HG02623 (cell line): ENCODE measurements at regions not wholly inside any gene's neighbourhood (a gene's known extent, or its start where the extent isn't known, plus 50 kb on each side); places are given as distances from the start of the nearest gene placed in this dataset.
A peak's percentile ranks its signal among the peaks of the same experiment; 100 is the strongest.
"Not testable (repeated sequence)": the region's sequence is repeated elsewhere in the genome, so short reads cannot be mapped to it uniquely, and the experiment has no call there.

Source experiments
- ATAC-seq: cut with Tn5 transposase; IDR thresholded peaks from one replicate; pipeline ENCODE4 v1.9.1; 2021; ENCODE audit warnings: moderate library complexity; ENCODE audit not compliant: unreplicated experiment

DNA sequence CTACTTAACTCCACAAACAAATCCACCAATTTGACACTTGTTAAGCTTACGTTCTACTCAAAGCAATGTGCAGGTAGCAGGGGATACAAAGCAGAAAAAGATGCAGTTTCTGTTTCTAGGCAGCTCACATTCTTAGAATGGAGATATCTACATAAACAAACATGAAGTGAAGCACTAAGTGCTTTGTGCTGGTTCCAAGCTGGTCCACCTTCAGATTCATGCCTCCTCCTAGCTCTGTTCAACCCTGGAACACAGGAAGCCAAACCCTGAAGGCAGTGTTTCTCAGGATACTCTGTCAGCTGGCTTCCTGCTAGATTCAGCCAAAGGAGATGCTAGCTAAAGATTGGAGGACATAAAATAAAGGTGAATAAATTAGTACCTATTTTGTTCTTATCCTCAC is 55.3 kb upstream of the NOL4 start:
- no peak for ATAC-seq

DNA sequence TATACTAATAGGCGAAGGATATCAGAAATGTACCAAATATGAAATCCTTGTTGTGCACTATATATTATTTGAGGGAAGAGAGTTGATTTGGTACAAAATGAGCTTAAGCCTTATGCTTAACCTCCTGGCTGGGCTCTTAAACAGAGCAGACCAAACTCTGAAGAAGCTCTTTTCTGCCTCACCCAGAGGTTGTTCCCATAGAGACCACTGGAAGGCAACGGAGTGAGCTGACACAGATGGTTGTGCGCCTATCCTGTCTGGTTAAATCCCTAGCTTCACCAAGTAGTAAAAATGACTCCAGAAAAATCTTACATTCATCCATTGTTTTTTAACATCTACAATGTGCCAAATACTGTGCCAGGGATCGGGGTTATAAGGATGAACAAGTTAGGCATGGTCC is 55.9 kb upstream of the NOL4 start:
- ATAC-seq, result no peak

- ATAC-seq, result no peak
These were observed 56.6 kb upstream of the NOL4 start for GRCh38 chr18:34281290-34281689.

- ATAC-seq, result no peak
These were observed 57.0 kb upstream of the NOL4 start for GRCh38 chr18:34281722-34282121.

- ATAC-seq, result no peak
These were observed 58.8 kb upstream of the NOL4 start for GRCh38 chr18:34283506-34283905.

GRCh38 chr18:34287825-34288224 is 63.1 kb upstream of the NOL4 start:
- no peak for ATAC-seq

DNA sequence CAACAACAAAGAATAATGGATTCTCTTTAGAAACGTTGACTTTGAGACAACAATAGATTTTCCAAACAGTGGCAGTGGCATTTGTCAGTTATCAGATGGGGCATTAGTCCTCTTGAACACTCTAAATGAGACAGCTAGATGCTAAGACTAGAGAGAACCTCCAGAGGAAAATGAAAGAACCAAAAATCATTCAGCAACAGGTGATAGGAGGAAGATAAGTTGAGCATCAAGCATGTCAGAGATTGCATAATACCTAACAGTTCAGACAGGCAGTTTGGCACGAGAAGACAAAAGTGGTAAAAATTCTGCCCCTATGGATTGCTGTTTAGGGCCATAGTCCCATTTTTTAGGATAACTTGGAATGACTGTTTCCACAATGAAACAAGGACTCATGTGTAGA is 67.9 kb upstream of the NOL4 start:
- no peak for ATAC-seq

- ATAC-seq, result no peak
These were observed 72.6 kb upstream of the NOL4 start for GRCh38 chr18:34297287-34297686.

DNA sequence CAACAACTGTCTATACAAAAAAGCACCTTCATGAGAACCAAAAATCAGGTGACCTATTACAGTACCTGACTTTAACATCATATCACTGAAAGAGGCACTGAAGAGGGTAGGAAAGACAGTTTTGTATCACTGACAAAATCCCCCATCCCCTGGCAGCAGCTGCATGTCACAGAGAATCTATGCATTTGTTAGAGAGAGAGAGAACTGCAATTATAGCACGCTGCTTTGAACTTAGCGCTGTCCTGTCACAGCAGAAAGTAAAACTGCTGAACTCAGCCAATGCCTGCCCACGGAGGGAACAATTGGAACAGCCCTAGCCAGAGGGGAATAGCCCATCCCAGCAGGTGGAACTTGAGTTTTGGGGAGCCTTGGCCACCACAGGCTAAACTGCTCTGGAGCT is 75.1 kb upstream of the NOL4 start:
- ATAC-seq, result no peak

DNA sequence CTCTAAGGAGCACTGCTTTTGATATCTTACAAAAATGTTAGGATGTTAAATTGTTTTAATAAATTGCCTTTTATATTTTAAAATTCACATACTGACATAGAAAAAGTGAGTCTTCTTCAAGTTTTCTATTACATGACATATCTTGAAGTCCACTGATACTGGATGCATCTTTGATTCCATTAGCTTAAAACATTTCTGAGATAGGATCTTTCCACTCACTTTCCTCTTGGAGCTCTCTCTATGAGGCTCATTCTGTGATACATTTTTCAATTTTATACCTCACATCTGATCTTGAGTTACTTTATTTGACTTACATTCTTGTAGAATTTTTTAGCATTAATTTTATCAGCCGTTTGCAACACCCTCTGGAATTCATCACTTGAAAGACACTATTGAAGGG is 86.8 kb upstream of the NOL4 start:
- no peak for ATAC-seq

- ATAC-seq, result no peak
These were observed 90.1 kb upstream of the NOL4 start for GRCh38 chr18:34314847-34315246.

GRCh38 chr18:34315591-34316352 is 91.1 kb upstream of the NOL4 start:
- ATAC-seq, result no peak

DNA sequence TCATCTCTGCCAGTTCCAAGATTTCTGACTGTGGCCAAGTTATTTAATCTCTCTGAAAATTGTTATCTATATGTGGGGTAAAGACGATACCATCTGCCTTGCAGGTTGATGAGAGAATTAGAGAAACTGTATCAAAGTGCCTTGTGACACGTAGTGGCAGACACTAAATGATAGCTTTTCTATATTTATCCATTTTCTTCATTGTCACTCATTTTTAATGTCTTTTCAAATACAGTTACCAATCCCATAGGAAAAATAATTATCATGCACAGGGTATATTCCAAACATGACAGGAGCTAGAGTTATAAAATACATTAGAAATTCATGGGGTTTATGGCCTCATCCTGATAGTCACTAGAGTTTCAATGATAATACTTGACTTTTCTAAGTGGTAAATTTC is 95.6 kb upstream of the NOL4 start:
- no peak for ATAC-seq

DNA sequence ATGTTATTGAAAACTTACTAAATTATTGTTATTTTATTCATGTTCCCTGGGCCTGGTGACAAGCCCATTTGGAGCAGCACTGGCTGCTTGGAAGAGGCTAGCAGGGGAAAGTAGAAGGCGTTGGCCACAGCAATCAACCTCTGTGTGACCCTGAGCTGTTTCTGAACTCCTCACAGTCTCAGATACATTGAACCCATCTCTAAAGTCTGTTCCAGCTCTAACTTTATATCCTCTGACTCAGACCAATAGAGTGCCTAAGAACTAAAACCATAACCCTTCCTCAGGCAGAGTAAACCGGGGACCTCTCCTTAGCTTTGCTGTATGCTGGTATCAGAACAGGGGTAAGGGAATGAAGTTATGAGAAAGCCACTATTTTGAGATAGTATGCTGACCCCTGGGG is 96.4 kb upstream of the NOL4 start:
- ATAC-seq, result peak; percentile 79

DNA sequence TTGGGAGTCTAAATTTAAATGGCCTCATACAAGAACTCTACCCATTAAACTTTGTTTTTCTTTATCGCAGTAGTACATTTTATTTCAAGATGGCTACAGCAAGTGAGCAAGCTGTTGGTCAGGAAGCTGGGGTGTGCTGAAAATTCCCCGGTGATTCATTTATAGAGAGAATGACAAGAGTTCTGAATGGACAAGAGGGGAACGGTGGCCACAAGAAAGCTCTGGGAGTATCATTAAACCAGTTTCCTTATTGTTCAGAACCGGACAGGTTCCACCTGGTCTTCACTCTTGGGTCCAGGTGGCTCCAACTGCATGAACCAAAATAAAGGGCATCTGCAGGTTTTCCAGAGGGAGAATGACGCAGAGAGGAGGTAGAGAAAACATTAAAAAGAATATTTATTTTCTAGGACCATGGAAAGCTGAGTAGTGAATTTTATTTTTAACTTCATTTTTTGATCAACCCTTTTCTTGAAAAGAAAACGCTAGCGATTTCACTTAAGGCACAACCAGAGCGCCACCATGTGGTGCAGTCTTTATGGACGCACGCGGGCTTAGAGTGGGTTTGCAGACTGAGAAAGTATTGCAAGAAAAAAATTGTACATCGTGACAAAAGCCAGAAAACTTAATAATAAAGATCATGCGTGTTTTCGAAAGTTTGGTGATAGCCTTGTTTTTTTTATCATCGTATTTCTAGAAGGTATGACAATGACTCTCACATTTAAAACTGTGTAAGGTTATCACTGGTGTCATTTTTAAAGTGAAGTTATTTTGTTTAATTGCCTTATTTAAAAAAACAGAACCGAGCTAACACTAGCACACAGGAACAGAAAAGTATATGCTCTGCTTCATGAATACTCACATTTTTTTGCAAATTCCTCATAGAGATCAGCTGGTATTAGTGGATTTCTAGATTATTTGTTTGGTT is 97.9 kb upstream of the NOL4 start:
- peak; percentile 49 for ATAC-seq

DNA sequence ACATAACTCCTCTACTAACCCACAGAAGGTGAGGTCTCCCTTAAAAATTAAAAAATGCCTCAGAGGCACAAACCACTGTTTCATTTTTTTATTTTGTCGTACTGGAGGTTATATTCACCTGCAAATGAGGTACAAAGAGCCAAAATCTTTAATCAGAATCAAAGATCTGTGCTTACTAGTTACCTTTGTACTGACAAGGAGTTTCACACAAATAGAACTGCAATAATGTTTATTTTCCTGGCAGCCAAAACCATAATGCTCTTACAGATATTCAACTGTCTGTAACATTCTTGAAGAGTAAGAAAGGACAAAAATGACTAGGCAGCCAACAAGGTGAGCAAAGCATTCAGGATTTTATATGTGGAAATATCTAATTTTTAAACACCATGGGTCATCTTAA is 105.1 kb upstream of the NOL4 start:
- ATAC-seq, result no peak

- ATAC-seq, result no peak
These were observed 105.6 kb upstream of the NOL4 start for GRCh38 chr18:34330308-34330707.

DNA sequence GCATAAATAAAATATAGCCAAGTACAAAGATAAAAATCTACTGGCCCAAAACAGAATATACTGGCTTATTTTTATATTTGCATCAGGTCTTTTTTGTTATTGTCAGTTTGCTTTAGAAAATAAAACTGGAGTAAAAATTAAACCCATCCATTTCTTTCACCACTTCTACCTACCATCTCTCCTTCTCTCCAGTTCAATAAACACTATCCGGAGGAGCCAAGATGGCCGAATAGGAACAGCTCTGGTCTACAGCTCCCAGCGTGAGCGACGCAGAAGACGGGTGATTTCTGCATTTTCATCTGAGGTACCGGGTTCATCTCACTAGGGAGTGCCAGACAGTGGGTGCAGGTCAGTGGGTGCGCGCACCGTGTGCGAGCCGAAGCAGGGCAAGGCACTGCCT is 106.2 kb upstream of the NOL4 start:
- ATAC-seq, result not testable (repeated sequence)

- not testable (repeated sequence) for ATAC-seq
These were observed 106.6 kb upstream of the NOL4 start for GRCh38 chr18:34331343-34331742.

DNA sequence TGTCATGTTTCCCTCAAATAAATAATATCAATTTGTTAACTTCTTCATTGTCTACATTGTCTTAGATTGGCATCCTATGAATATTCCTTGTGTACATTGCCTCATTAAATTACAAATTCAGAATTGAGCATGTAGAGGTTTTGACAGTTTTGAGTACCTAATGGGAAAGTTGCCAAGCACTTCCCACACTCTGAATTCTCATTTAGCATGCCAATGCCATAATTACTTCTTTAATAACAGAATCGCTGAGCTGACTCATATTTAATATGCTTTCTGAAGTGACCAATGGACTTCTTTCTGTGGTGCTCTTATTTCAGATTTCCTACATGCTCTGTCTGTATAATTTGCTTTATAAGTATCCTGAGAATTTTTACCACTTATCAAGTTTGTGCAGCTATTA is 114.4 kb upstream of the NOL4 start:
- ATAC-seq, result no peak

- ATAC-seq, result no peak
These were observed 118.2 kb upstream of the NOL4 start for GRCh38 chr18:34342960-34343359.

DNA sequence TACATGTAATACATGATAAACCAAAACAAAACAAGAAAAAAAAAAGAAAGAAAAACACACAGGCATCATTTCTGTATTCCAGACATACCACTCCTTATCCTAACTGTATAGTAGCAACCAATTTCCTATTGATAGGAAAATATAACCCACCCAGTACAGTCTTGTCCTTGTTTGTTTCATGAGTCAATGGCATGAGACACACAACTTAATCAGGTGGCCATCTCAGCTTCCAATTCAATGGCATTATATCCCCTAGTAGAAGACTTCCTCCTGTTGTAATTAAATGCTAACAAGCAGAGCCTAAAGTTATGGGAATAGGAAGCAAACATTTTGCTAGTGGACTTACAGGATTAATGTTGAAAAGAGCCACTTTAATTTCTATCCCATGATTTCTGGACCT is 121.0 kb upstream of the NOL4 start:
- ATAC-seq, result no peak
